Lower leg skin (tissue), 4 donors: ENCODE measurements at regions not wholly inside any gene's neighbourhood (a gene's known extent, or its start where the extent isn't known, plus 50 kb on each side); places are given as distances from the start of the nearest gene placed in this dataset.

ENCODE experiments used
- DNase-seq, 2 donors: peaks; one replicate each; pipeline ENCODE4 v3.0.0-alpha.2; 2019; ENCODE audit warnings: low spot score in 2 of 2
- H3K4me3 ChIP-seq: fragments of 200-600 bp; sonication (generic); 2 replicates; pipeline ENCODE4 v1.5.1; 2017; ENCODE audit warnings: mild to moderate bottlenecking, low read depth; ENCODE audit not compliant: poor library complexity, severe bottlenecking
- CTCF ChIP-seq, 3 donors: fragments of 450-650 bp; IDR thresholded peaks; one replicate each; pipeline ENCODE4 v1.5.1; 2016; ENCODE audit warnings: antibody characterized with exemption in 3 of 3, mild to moderate bottlenecking in 3 of 3, moderate library complexity in 2 of 3
- POLR2A ChIP-seq, 2 donors: fragments of 450-650 bp; IDR thresholded peaks; one replicate each; pipeline ENCODE4 v1.6.1; 2016 to 2017; ENCODE audit warnings: antibody characterized with exemption in 2 of 2, mild to moderate bottlenecking in 1 of 2, moderate library complexity in 1 of 2
- WGBS, 2 donors: methylation state at CpG; one replicate each; pipeline ENCODE4 v1.1.5; 2018; 5-methylcytosine and 5-hydroxymethylcytosine counted together
- intact Hi-C: fragments of 100-400 bp; cut with DNase I; formaldehyde crosslinking; loops from one replicate; pipeline ENCODE4 v1.15.0; 2023; ENCODE audit warnings: low total_unique reads

- WGBS, 2 donors: 48 to 67% methylated on average over 1 of the region's 1 CpG
- DNase-seq: no peak
- TF ChIP-seq CTCF (IDR thresholded peaks at IDR 0.05) (no peak), POLR2A (IDR thresholded peaks at IDR 0.05) (no peak)
Observed at GRCh38 chr18:41751652-41752051, 203.4 kb upstream of the PIK3C3 start.

GRCh38 chr18:41751161-41751560 is 203.9 kb upstream of the PIK3C3 start:
- WGBS, 2 donors: 45 to 49% methylated on average over 2 of the region's 2 CpGs
- intact Hi-C loops: no loop called here
- H3K4me3 ChIP-seq: no peak overlapping the region
- TF ChIP-seq POLR2A (IDR thresholded peaks at IDR 0.05) (no peak), CTCF (IDR thresholded peaks at IDR 0.05) (no peak)
- no peak for DNase-seq

More at GRCh38 chr18:41751652-41752051, 203.4 kb upstream of the PIK3C3 start:
- intact Hi-C loops: no loop called here
- no peak overlapping the region for H3K4me3 ChIP-seq

- H3K4me3 ChIP-seq: no peak overlapping the region
- DNase-seq: no peak
- intact Hi-C loops: no loop called here
- WGBS, 2 donors: 85 to 90% methylated on average over 2 of the region's 2 CpGs
- TF ChIP-seq POLR2A (IDR thresholded peaks at IDR 0.05): no peak
- no peak for TF ChIP-seq CTCF (IDR thresholded peaks at IDR 0.05)
Observed at GRCh38 chr18:41747723-41748242, 207.3 kb upstream of the PIK3C3 start.

- TF ChIP-seq POLR2A (IDR thresholded peaks at IDR 0.05) (no peak), CTCF (IDR thresholded peaks at IDR 0.05) (no peak)
- intact Hi-C loops: no loop called here
- 29 to 30% methylated on average over 5 of the region's 5 CpGs for WGBS, 2 donors
- no peak overlapping the region for H3K4me3 ChIP-seq
- no peak for DNase-seq
Observed at GRCh38 chr18:41745166-41746049, 209.6 kb upstream of the PIK3C3 start.

GRCh38 chr18:41744421-41745030 is 210.5 kb upstream of the PIK3C3 start:
- WGBS, 2 donors: 59 to 60% methylated on average over 6 of the region's 6 CpGs
- intact Hi-C loops: no loop called here
- H3K4me3 ChIP-seq: no peak overlapping the region
- DNase-seq: no peak
- TF ChIP-seq CTCF (IDR thresholded peaks at IDR 0.05) (no peak), POLR2A (IDR thresholded peaks at IDR 0.05) (no peak)
